ENCODE measurements at regions not wholly inside any gene's neighbourhood (a gene's known extent, or its start where the extent isn't known, plus 50 kb on each side); places are given as distances from the start of the nearest gene placed in this dataset.
"Not testable (repeated sequence)": the region's sequence is repeated elsewhere in the genome, so short reads cannot be mapped to it uniquely, and the experiment has no call there.

- DNase-seq (ENCODE audit: low spot score), result no peak
- no peak for TF ChIP-seq CTCF (IDR thresholded peaks at IDR 0.05; ENCODE audit: extremely low read depth, missing control alignments)
These were observed 239.3 kb upstream of the PLPP4 start for GRCh38 chr10:120217736-120218135.

- peak; percentile 30 for TF ChIP-seq CTCF (IDR thresholded peaks at IDR 0.05; ENCODE audit: extremely low read depth, missing control alignments)
- peak; percentile 70 for DNase-seq (ENCODE audit: low spot score)
These were observed 235.0 kb upstream of the PLPP4 start for GRCh38 chr10:120221873-120222485.

- no peak for TF ChIP-seq CTCF (IDR thresholded peaks at IDR 0.05; ENCODE audit: extremely low read depth, missing control alignments)
- no peak for DNase-seq (ENCODE audit: low spot score)
These were observed 227.4 kb upstream of the PLPP4 start for GRCh38 chr10:120229641-120230040.

GRCh38 chr10:120239695-120240094 is 217.3 kb upstream of the PLPP4 start:
- DNase-seq (ENCODE audit: low spot score), result not testable (repeated sequence)

- DNase-seq (ENCODE audit: low spot score), result no peak
- TF ChIP-seq CTCF (IDR thresholded peaks at IDR 0.05; ENCODE audit: extremely low read depth, missing control alignments), result no peak
These were observed 205.1 kb upstream of the PLPP4 start for GRCh38 chr10:120251821-120252442.

- DNase-seq (ENCODE audit: low spot score), result no peak
- no peak for TF ChIP-seq CTCF (IDR thresholded peaks at IDR 0.05; ENCODE audit: extremely low read depth, missing control alignments)
These were observed 203.9 kb upstream of the PLPP4 start for GRCh38 chr10:120253131-120253530.

GRCh38 chr10:120260456-120260855 is 196.6 kb upstream of the PLPP4 start:
- no peak for DNase-seq (ENCODE audit: low spot score)
- no peak for TF ChIP-seq CTCF (IDR thresholded peaks at IDR 0.05; ENCODE audit: extremely low read depth, missing control alignments)
